OCI-LY1 (cell line): ENCODE measurements at regions not wholly inside any gene's neighbourhood (a gene's known extent, or its start where the extent isn't known, plus 50 kb on each side); places are given as distances from the start of the nearest gene placed in this dataset.
"Not testable (repeated sequence)": the region's sequence is repeated elsewhere in the genome, so short reads cannot be mapped to it uniquely, and the experiment has no call there.

Source experiments
- H2AFZ ChIP-seq: fragments of 200-600 bp; sonication (generic), shearing (Covaris generic); 2 replicates; pipeline ENCODE4 v1.6.0; 2014; ENCODE audit warnings: antibody characterized with exemption, mild to moderate bottlenecking, low read length
- H3F3A ChIP-seq: fragments of 200-600 bp; sonication (generic), shearing (Covaris generic); 2 replicates; pipeline ENCODE4 v1.6.0; 2014; ENCODE audit warnings: mild to moderate bottlenecking, antibody characterized with exemption, low read length, moderate library complexity; ENCODE audit not compliant: insufficient read depth
- H3K27ac ChIP-seq: fragments of 200-600 bp; sonication (generic); 2 replicates; pipeline ENCODE4 v1.5.1; 2014; ENCODE audit warnings: low read length, mixed run types, mild to moderate bottlenecking, low read depth; ENCODE audit not compliant: poor library complexity, severe bottlenecking
- H3K27me3 ChIP-seq: fragments of 200-600 bp; sonication (generic); 2 replicates; pipeline ENCODE4 v1.6.0; 2014; ENCODE audit warnings: antibody characterized with exemption, mild to moderate bottlenecking, low read length, moderate library complexity; ENCODE audit not compliant: insufficient read depth
- H3K36me3 ChIP-seq: fragments of 200-600 bp; sonication (generic); 2 replicates; pipeline ENCODE4 v1.6.1; 2014; ENCODE audit warnings: mild to moderate bottlenecking, antibody characterized with exemption, low read length, moderate library complexity, mixed read lengths; ENCODE audit not compliant: insufficient read depth
- H3K4me1 ChIP-seq: fragments of 200-600 bp; sonication (generic); 2 replicates; pipeline ENCODE4 v1.5.1; 2014; ENCODE audit warnings: mild to moderate bottlenecking, low read length, moderate library complexity; ENCODE audit not compliant: insufficient read depth, severe bottlenecking
- H3K4me2 ChIP-seq: fragments of 200-600 bp; sonication (generic), shearing (Covaris generic); 2 replicates; pipeline ENCODE4 v1.6.1; 2014; ENCODE audit warnings: low read length
- H3K4me3 ChIP-seq: fragments of 200-600 bp; sonication (generic); 2 replicates; pipeline ENCODE4 v1.5.1; 2014; ENCODE audit warnings: low read length, low read depth, mild to moderate bottlenecking, mixed read lengths; ENCODE audit not compliant: poor library complexity, severe bottlenecking
- H3K79me2 ChIP-seq: fragments of 200-600 bp; shearing (Covaris generic); 2 replicates; pipeline ENCODE4 v1.6.1; 2016; ENCODE audit warnings: mixed run types, low read length, mixed read lengths; ENCODE audit not compliant: insufficient read depth
- H3K9ac ChIP-seq: fragments of 200-600 bp; sonication (generic), shearing (Covaris generic); 2 replicates; pipeline ENCODE4 v1.6.1; 2014; ENCODE audit warnings: mild to moderate bottlenecking, low read length, mixed read lengths
- H3K9me2 ChIP-seq: fragments of 200-600 bp; sonication (generic), shearing (Covaris generic); 2 replicates; pipeline ENCODE4 v1.6.1; 2014; ENCODE audit warnings: low read depth, mild to moderate bottlenecking, low read length, mixed read lengths
- H3K9me3 ChIP-seq: fragments of 200-600 bp; shearing (Covaris generic); 2 replicates; pipeline ENCODE4 v1.6.1; 2014; ENCODE audit warnings: low read length, mixed read lengths
- H4K20me1 ChIP-seq: fragments of 200-600 bp; sonication (generic), shearing (Covaris generic); 2 replicates; pipeline ENCODE4 v1.6.0; 2016; ENCODE audit warnings: mild to moderate bottlenecking, low read length; ENCODE audit not compliant: insufficient read depth
- EZH2 ChIP-seq: fragments of 200-600 bp; sonication (generic), shearing (Covaris generic); IDR thresholded peaks from 2 replicates; pipeline ENCODE4 v1.8.0; 2017; ENCODE audit warnings: borderline replicate concordance, mixed run types, mild to moderate bottlenecking, antibody characterized with exemption, low read length, moderate library complexity, mixed read lengths
- TF ChIP-seq, protein P1 (sequence below): fragments of 200-600 bp; sonication (generic), shearing (Covaris generic); IDR thresholded peaks from 2 replicates; pipeline ENCODE4 v1.5.1; 2017; ENCODE audit warnings: mild to moderate bottlenecking, antibody characterized with exemption, low read length, moderate library complexity, mixed read lengths

DNA sequence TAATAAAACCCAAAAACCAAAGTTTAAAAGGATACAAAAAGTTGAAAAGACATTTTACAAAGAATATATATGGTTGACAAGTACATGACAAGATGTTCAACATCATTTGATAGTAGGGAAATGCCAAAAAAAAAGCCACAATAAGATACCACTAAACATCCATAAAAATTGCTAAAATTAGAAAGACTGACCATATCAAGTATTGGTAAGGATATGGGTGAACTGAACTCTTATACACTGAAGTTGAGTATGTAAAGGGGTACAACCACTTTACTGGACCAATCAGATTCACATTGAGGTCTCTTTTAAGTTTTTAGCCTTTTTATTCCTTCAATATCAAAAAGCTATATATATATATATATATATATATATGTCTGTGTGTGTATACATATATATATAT, 190.5 kb upstream of the P2RY1 start:
- no peak overlapping the region for H2AFZ ChIP-seq
- H3K4me2 ChIP-seq, result no peak overlapping the region
- H3K36me3 ChIP-seq, result no peaks in the 10 kb centered on the region

DNA sequence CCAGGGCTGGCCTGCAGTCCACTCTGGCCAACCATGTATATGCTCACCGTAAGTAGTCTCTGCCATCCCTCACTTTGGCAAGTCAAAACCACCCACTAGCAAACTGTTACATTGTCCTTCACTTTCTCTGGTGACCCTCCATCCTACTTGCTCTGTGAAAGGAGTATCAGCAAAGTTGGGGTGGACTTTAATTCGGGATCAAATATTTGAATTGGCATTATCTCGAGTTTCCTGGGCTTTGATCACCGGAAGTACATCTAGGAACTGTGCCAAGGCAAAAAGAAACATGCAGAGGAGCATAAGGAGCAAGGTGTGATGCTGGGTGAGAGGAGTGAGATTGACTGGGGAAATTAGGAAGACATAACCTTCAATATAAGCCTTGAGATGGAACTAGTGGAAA, 188.9 kb upstream of the P2RY1 start:
- H3K4me2 ChIP-seq, result no peak overlapping the region
- H2AFZ ChIP-seq, result no peak overlapping the region
- H3K9ac ChIP-seq, result no peak overlapping the region
- no peak overlapping the region for H3K4me3 ChIP-seq
- no peaks in the 10 kb centered on the region for H3K27me3 ChIP-seq
- no peaks in the 10 kb centered on the region for H3F3A ChIP-seq
- H3K9me3 ChIP-seq, result no peaks in the 10 kb centered on the region
- H3K36me3 ChIP-seq, result no peaks in the 10 kb centered on the region
- no peaks in the 10 kb centered on the region for H3K79me2 ChIP-seq
- H3K27ac ChIP-seq, result no peak overlapping the region
- no peak for TF ChIP-seq EZH2
- TF ChIP-seq, protein P1, sequence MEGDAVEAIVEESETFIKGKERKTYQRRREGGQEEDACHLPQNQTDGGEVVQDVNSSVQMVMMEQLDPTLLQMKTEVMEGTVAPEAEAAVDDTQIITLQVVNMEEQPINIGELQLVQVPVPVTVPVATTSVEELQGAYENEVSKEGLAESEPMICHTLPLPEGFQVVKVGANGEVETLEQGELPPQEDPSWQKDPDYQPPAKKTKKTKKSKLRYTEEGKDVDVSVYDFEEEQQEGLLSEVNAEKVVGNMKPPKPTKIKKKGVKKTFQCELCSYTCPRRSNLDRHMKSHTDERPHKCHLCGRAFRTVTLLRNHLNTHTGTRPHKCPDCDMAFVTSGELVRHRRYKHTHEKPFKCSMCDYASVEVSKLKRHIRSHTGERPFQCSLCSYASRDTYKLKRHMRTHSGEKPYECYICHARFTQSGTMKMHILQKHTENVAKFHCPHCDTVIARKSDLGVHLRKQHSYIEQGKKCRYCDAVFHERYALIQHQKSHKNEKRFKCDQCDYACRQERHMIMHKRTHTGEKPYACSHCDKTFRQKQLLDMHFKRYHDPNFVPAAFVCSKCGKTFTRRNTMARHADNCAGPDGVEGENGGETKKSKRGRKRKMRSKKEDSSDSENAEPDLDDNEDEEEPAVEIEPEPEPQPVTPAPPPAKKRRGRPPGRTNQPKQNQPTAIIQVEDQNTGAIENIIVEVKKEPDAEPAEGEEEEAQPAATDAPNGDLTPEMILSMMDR, result no peak
- H3K9me2 ChIP-seq, result no peaks in the 10 kb centered on the region
- H4K20me1 ChIP-seq, result no peaks in the 10 kb centered on the region
- no peaks in the 10 kb centered on the region for H3K4me1 ChIP-seq

More for the DNA sequence above, 190.5 kb upstream of the P2RY1 start:
- no peaks in the 10 kb centered on the region for H3K4me1 ChIP-seq
- H3K9me2 ChIP-seq, result no peaks in the 10 kb centered on the region
- H3K27ac ChIP-seq, result no peak overlapping the region
- no peaks in the 10 kb centered on the region for H4K20me1 ChIP-seq
- no peaks in the 10 kb centered on the region for H3K9me3 ChIP-seq
- no peaks in the 10 kb centered on the region for H3K79me2 ChIP-seq
- no peak overlapping the region for H3K9ac ChIP-seq
- no peak overlapping the region for H3K4me3 ChIP-seq
- no peaks in the 10 kb centered on the region for H3F3A ChIP-seq
- TF ChIP-seq, protein P1, result no peak
- TF ChIP-seq EZH2, result no peak
- H3K27me3 ChIP-seq, result no peaks in the 10 kb centered on the region

DNA sequence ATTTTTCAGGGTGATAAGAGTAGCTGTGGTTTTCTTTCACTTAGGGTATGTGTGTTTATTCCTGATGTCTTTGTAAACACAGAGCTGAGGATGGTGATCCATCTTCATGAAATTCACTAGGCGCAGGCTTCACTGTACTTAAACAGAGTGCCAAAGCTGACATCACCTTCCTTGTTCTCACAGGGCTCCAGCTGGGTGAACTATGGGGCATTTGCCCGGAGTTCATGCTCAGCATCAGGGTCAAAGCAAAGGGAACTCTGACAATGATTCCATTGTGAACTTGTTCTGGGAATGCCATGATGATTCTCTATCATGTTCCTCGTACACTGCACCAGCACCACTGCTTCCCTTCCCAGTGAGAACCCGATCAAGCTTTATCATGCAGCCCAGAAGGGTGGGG, 184.8 kb upstream of the P2RY1 start:
- H3K9ac ChIP-seq, result no peak overlapping the region
- H3K79me2 ChIP-seq, result no peaks in the 10 kb centered on the region
- H3K36me3 ChIP-seq, result no peaks in the 10 kb centered on the region
- H3K27me3 ChIP-seq, result no peaks in the 10 kb centered on the region
- H2AFZ ChIP-seq, result no peak overlapping the region
- H3K4me2 ChIP-seq, result no peak overlapping the region
- no peak overlapping the region for H3K4me3 ChIP-seq
- no peaks in the 10 kb centered on the region for H3K9me2 ChIP-seq
- H3K4me1 ChIP-seq, result no peaks in the 10 kb centered on the region
- H3F3A ChIP-seq, result no peaks in the 10 kb centered on the region
- TF ChIP-seq, protein P1, result no peak
- TF ChIP-seq EZH2, result no peak
- no peaks in the 10 kb centered on the region for H4K20me1 ChIP-seq
- H3K9me3 ChIP-seq, result no peaks in the 10 kb centered on the region
- no peak overlapping the region for H3K27ac ChIP-seq

DNA sequence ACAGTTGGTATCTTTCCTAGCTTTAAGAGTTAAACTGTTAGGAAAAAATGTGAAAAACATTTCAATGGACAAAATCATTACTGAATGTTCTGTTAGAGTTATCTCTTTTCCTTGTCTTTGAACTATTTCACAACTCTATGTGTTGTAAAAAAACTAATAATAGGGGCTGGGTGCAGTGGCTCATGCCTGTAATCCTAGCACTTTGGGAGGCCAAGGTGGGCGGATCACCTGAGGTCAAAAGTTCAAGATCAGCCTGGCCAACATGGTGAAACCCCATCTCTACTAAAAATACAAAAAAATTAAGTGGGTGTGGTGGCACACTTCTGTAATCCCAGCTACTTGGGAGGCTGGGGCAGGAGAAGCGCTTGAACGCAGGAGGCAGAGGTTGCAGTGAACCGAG, 184.0 kb upstream of the P2RY1 start:
- H3K4me2 ChIP-seq, H4K20me1 ChIP-seq, H3K27me3 ChIP-seq, H3F3A ChIP-seq, H3K79me2 ChIP-seq, H3K27ac ChIP-seq, H3K36me3 ChIP-seq, H3K4me1 ChIP-seq, H3K9me3 ChIP-seq, H2AFZ ChIP-seq, H3K9ac ChIP-seq, H3K9me2 ChIP-seq, H3K4me3 ChIP-seq: not testable (repeated sequence)
